ENCODE measurements at regions not wholly inside any gene's neighbourhood (a gene's known extent, or its start where the extent isn't known, plus 50 kb on each side); places are given as distances from the start of the nearest gene placed in this dataset.

GRCh38 chr13:97160421-97160820 is 61.7 kb upstream of the MBNL2 start:
- TF ChIP-seq FOXM1 (IDR thresholded peaks at IDR 0.05; ENCODE audit: borderline replicate concordance), result no peak
- no peak for TF ChIP-seq L3MBTL2 (conservative IDR thresholded peaks at IDR 0.05)
- no peak for TF ChIP-seq HDGF (IDR thresholded peaks at IDR 0.05; ENCODE audit: borderline replicate concordance)
- no peak for TF ChIP-seq ARNT (IDR thresholded peaks at IDR 0.05)
- no peak for TF ChIP-seq SP1 (IDR thresholded peaks at IDR 0.05)
- no peak for TF ChIP-seq NFRKB (IDR thresholded peaks at IDR 0.05)
- TF ChIP-seq FOXK2 (IDR thresholded peaks at IDR 0.05), result no peak
- no peak for TF ChIP-seq ZNF384 (IDR thresholded peaks at IDR 0.05)
